DMS53 treated with DMSO at 0.1 percent for 48 hours (cell line): ENCODE measurements at regions not wholly inside any gene's neighbourhood (a gene's known extent, or its start where the extent isn't known, plus 50 kb on each side); places are given as distances from the start of the nearest gene placed in this dataset.

Experiments used
- DNase-seq: peaks from one replicate; lab custom pipeline; 2025; ENCODE audit not compliant: unreplicated experiment; lab: John Stamatoyannopoulos, UW

DNA sequence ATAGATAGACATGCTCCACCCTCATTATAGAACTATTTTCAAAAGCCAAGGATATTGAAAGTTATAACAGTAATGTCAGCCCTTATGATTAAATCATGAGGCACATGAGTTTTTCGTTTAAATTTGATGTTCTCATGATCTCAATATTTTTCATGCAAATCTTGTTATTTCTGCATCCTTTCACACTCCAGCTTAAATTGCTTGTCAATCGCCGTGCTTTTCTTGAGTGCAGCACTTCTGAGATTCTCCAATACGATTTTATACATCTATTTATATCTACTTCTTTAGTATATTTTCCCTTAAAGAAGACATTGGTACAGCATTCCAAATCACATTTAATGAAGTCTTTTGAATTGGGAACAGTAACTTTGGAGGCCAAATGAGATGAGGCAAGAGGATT is 171.2 kb upstream of the GBE1 start:
- DNase-seq: no peak

DNA sequence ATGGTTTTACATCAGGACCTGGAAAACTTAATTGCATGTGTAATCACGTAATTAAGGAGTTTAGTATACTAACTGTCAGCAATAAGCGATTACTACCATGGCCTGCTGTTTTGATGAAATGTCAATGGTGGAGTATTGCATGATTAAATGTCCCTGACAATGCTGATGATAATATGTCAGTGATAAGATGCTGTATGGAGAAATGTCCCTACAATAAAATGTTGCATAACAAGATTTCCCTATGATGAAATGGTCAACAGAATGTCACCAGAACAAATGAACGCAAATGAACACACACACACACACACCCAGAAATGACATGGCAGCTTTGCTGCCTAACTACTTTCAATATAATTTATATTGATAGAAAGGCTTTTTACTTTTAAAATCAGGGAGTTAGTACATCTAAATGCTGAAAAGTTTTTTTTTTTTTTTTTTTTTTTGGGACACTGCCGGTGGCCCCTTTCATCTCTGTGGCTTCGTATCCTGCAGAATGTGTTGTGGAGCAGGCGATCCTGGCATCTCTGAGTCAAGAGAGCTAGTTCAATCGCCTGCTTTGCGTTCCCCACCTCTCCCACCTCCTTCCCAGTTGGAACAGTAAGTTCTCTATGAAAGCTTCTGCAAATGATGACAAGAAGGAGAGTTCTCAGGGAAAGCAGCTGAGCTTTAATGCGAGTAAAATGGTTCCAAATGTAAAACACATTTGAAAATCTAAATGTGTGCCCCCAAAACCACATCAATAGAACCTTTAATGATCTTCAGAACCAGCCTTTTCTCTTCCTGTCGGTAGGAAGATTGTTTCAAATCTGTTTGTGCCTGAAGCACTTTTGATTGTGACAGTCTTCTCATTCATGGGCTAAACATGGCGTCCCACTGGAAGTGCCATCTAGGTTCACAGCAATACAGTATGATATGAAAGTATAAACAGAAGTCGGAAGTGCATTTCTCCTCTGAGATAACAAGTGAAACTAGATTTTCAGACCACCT is 170.1 kb upstream of the GBE1 start:
- no peak for DNase-seq

DNA sequence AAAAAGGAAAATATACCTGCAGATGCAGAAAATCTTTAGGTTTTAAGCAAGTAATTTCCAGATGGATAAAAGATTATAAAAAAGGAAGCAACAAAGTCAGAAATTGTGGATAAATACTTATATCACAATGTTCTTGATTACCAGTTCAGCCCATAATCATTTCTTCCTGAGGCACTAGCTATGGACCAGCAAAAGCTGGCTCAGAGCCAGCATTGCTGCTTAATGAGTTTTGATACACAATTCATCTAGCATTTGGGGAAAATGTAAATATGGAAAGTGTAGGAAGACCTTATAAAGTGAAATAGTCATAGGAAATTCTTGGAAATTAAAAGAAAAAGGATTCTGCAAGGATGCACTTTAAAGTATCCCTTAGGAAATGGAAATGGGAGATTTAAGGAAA is 168.3 kb upstream of the GBE1 start:
- no peak for DNase-seq

GRCh38 chr3:81927811-81928210 is 166.4 kb upstream of the GBE1 start:
- DNase-seq: no peak

DNA sequence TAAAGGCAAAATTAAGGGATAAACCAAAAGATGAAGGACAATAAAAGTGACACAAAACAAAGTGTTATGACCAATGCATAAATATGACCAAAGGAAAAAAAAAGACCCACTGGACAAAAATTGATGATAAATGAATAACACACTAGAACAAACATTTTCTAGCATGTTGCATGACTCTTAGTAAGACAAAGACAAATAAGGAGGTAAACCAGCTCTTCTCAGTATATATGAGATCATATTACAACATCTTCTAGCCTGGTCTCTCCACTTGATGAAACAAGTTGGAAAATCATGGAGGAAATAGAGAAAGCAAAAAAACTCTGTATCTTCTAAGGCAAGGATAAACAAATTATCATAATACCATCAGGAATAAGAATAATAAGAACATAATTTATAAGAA is 163.9 kb upstream of the GBE1 start:
- DNase-seq: peak; percentile 23

GRCh38 chr3:81923038-81923437 is 161.6 kb upstream of the GBE1 start:
- no peak for DNase-seq

DNA sequence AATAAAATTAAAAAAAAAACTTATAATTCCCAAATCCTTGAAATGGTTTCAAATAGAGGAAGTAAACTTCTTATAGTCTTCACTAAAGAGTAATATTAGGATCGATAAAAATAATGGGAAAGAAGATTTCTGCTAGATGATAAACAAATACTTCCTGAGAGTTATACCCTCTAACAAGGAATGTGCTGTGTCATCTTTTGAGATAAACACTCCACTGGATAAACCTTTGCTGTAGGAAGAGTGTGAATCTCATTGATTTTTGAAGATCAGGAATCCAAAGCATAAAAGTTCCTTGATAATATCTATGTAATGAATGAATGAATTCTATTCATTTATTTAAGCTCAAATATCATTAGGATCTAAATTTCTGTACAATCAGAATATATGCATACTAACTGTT is 161.0 kb upstream of the GBE1 start:
- no peak for DNase-seq

DNA sequence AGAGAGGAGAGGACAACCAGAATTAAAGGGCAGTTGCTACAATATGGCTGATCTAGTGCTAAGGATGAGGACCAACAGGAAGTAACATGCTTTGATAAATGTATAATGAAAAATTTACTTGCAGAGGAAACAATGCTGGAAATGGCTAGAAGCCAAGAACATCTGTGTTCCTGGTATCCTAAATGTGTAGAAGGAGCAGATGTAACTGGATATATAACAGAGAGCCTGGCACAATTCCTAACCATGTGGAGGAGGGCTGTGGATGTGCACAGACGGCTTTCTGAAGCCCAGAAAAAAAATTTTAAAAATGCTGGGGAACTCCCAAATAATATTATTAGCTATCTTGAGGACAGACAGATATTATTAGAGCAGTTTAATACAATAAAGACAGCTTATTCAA is 159.4 kb upstream of the GBE1 start:
- DNase-seq: no peak

DNA sequence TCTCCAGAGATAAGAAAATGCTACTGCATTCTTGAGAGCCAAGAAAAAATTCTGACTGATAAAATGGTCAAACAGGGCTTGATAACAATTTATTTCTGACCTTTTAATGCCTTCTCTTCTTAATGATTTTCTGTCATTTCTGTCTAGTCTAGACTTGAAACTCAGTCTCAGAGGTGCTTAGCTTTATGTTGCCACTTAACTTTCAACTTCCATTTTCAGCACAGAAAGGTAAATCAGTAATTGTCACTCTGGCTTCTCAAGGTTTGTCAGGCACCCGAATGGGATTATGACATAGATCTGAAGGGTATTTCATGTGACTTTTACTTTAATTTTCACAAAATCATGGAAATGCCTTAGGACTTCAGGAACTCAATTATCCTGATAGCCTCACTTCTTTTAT is 155.4 kb upstream of the GBE1 start:
- no peak for DNase-seq

GRCh38 chr3:81913886-81914663 is 152.6 kb upstream of the GBE1 start:
- no peak for DNase-seq

DNA sequence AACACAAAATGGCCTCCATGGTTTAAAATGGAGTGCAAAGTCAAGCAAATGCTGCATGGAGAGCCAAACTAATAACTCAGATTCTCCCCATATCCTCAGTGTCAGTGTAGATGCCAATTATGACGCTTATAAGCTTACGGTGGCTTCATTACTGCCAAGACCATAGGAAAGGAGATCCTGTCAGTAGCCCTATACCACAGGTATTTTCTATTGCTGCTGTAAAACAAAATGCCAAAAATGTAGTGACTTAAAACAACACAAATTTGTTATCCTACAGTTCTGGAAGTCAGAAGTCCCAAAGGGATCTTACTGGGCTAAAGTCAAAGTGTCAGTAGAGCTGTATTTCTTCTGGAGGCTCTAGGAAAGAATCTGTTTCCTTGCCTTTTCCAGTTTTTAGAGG is 149.8 kb upstream of the GBE1 start:
- no peak for DNase-seq

GRCh38 chr3:81910244-81910852 is 148.9 kb upstream of the GBE1 start:
- peak; percentile 1 for DNase-seq

DNA sequence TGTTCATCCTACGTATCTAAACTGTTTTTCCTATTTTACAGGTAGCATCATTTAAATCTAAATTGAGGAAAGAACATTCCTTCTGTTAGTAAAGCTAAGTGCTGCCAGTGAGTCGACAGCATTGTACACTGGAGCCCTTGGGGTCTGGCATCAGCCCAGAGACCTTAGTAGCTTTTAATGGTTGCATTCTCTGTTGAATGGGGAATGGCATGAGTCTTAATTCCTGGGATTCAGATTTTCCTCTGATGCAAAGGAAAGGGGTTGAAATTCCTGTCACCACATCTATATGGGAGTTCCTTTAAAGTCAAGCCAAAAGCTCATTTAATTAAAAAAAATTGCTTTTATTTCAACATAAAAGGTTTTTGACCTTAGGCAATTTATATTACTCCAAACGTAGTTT is 148.4 kb upstream of the GBE1 start:
- no peak for DNase-seq

DNA sequence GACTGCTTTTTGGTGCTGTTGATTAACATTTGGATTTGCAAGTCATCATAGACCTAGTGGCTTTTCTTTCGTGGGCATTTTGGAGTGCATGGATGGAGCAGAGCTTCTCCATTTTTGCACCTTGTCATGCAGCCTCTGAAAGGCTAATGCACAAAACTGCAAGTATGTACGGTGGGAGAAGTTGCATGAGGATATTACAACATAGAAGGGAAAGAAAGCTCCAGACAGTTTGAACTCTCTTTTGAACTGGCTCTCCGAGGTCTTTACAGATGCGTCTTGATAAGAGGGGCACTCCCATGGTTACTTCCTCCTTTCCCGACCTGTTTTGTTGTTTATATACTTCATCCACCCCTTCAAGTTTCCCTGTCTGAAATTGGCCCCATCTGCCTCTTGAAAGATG is 147.1 kb upstream of the GBE1 start:
- DNase-seq: no peak

GRCh38 chr3:81898336-81898735 is 136.9 kb upstream of the GBE1 start:
- DNase-seq: no peak

DNA sequence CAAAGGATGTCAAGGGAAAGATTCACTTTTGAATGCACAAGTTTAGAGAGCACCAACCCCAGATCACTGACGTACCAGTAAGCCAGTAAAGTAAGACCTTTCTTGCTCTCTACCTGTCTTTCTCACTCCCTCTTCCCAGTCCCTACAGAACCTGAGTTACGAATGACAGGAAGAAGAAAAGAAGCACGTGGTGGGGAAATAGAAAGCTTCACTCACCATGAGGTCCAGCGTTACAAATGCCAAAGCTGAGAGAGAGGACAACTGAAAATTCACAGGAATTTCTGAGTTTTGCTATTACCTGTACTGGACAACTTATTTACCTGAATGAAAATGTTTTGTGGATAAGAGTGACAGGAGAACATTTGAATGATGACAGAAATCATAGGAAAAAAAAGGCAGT is 133.2 kb upstream of the GBE1 start:
- no peak for DNase-seq

GRCh38 chr3:81891055-81891895 is 129.8 kb upstream of the GBE1 start:
- DNase-seq: no peak

DNA sequence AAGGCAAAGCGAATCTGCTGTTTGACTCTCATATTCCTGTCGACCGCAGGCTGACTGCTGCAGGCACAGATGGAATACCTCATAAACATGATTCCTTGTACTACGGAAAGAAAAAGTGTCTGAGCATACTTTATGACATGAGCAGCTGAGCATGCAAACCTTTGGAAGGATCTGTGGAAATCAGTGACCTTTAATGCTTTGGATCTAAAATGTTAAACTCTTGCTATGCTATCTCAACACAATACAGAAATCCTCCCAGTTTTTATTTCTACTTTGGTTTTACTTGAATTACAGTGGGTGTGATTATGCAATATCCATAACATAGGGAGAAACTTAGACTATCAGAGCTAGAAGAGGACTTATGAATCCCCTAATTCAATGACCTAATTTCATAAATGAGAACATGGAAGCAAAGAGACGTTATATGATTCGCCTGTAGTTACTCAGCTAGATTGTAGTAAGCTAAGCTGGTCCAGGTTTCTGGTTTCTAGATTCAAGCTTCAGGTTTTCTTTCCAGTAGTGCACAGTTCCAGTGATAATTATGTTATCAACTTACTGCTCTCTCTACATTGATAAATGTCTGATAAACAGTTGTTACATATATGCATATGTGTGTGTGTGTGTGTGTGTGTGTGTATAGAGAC is 127.6 kb upstream of the GBE1 start:
- no peak for DNase-seq

GRCh38 chr3:81887448-81887847 is 126.0 kb upstream of the GBE1 start:
- no peak for DNase-seq

DNA sequence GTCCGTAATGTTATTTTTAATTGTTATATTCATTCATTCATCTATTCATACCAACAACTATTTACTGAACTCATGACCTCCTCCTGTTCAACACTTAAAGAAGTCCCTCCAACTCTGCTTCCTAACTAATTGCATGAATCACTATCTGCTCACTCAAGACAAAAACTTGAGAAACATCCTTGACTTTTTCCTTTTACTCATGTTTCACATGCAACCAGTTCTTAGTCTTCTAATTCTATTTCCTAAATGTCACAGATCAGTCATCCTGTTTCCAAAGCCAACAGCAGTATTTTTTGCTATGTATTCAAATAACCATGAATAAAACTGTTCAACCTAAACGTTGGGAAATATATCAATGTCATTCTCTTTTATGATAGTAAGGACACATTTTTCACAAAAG is 124.6 kb upstream of the GBE1 start:
- no peak for DNase-seq
